Loucy (cell line): ENCODE measurements at regions not wholly inside any gene's neighbourhood (a gene's known extent, or its start where the extent isn't known, plus 50 kb on each side); places are given as distances from the start of the nearest gene placed in this dataset.

ENCODE experiments used
- H2AFZ ChIP-seq: fragments of 200-600 bp; sonication (generic); 2 replicates; pipeline ENCODE4 v1.6.0; 2016; ENCODE audit warnings: antibody characterized with exemption, mild to moderate bottlenecking, low read length, moderate library complexity
- H3F3A ChIP-seq: fragments of 200-600 bp; 2 replicates; pipeline ENCODE4 v1.6.0; 2016; ENCODE audit warnings: antibody characterized with exemption, low read depth, mild to moderate bottlenecking
- H3K27me3 ChIP-seq: fragments of 200-600 bp; sonication (generic); 2 replicates; pipeline ENCODE4 v1.6.1; 2014; ENCODE audit warnings: low read length, mild to moderate bottlenecking; ENCODE audit not compliant: insufficient read depth, poor library complexity, severe bottlenecking
- H3K36me3 ChIP-seq: fragments of 200-600 bp; sonication (generic); 2 replicates; pipeline ENCODE4 v1.6.1; 2016; ENCODE audit warnings: low read length; ENCODE audit not compliant: insufficient read depth
- H3K4me1 ChIP-seq: fragments of 200-600 bp; sonication (generic); 2 replicates; pipeline ENCODE4 v1.5.1; 2014; ENCODE audit warnings: low read length, mild to moderate bottlenecking; ENCODE audit not compliant: insufficient read depth, poor library complexity, severe bottlenecking
- H3K4me2 ChIP-seq: fragments of 200-600 bp; sonication (generic); 2 replicates; pipeline ENCODE4 v1.6.0; 2014; ENCODE audit warnings: antibody characterized with exemption, low read length, low read depth, mild to moderate bottlenecking; ENCODE audit not compliant: poor library complexity, severe bottlenecking
- H3K4me3 ChIP-seq: fragments of 200-600 bp; sonication (generic); 2 replicates; pipeline ENCODE4 v1.5.1; 2014; ENCODE audit warnings: low read length, mild to moderate bottlenecking, mixed read lengths; ENCODE audit not compliant: poor library complexity, severe bottlenecking
- H3K79me2 ChIP-seq: fragments of 200-600 bp; sonication (generic); 2 replicates; pipeline ENCODE4 v1.6.1; 2014; ENCODE audit warnings: low read length; ENCODE audit not compliant: insufficient read depth
- H3K9ac ChIP-seq: fragments of 200-600 bp; sonication (generic); 2 replicates; pipeline ENCODE4 v1.6.0; 2014; ENCODE audit warnings: mild to moderate bottlenecking, low read depth, low read length, moderate library complexity; ENCODE audit not compliant: poor library complexity, severe bottlenecking
- H3K9me2 ChIP-seq: fragments of 200-600 bp; sonication (generic); replicated peaks from 2 replicates; pipeline ENCODE4 v1.6.1; 2016; ENCODE audit warnings: low read depth, low read length, mixed read lengths
- H3K9me3 ChIP-seq: fragments of 200-600 bp; sonication (generic); 2 replicates; pipeline ENCODE4 v1.6.1; 2014; ENCODE audit warnings: mild to moderate bottlenecking, antibody characterized with exemption, low read length, low read depth; ENCODE audit not compliant: insufficient read depth
- H4K20me1 ChIP-seq: fragments of 200-600 bp; sonication (generic); 2 replicates; pipeline ENCODE4 v1.6.0; 2014; ENCODE audit warnings: antibody characterized with exemption, low read length, mild to moderate bottlenecking; ENCODE audit not compliant: insufficient read depth, poor library complexity, severe bottlenecking
- EZH2phosphoT487 ChIP-seq: fragments of 200-600 bp; IDR thresholded peaks from 2 replicates; pipeline ENCODE4 v1.6.1; 2018; ENCODE audit warnings: antibody characterized with exemption, mild to moderate bottlenecking, moderate library complexity, borderline replicate concordance
- TF ChIP-seq, protein P1 (sequence below): fragments of 200-600 bp; sonication (generic); conservative IDR thresholded peaks from 2 replicates; pipeline ENCODE4 v1.5.1; 2014; ENCODE audit warnings: mild to moderate bottlenecking, antibody characterized with exemption, low read length

- H3K27me3 ChIP-seq: no peaks in the 10 kb centered on the region
- no peaks in the 10 kb centered on the region for H3F3A ChIP-seq
- no peaks in the 10 kb centered on the region for H3K9me2 ChIP-seq
- peak overlapping the region; percentile 52 for H3K4me2 ChIP-seq
- H3K36me3 ChIP-seq: no peaks in the 10 kb centered on the region
- H2AFZ ChIP-seq: peak overlapping the region; percentile 60; the same call in 1 of the 2 replicates
- peak overlapping the region; percentile 52 for H3K4me3 ChIP-seq
- H3K9ac ChIP-seq: no peak overlapping the region
- TF ChIP-seq EZH2phosphoT487: no peak
- TF ChIP-seq, protein P1, sequence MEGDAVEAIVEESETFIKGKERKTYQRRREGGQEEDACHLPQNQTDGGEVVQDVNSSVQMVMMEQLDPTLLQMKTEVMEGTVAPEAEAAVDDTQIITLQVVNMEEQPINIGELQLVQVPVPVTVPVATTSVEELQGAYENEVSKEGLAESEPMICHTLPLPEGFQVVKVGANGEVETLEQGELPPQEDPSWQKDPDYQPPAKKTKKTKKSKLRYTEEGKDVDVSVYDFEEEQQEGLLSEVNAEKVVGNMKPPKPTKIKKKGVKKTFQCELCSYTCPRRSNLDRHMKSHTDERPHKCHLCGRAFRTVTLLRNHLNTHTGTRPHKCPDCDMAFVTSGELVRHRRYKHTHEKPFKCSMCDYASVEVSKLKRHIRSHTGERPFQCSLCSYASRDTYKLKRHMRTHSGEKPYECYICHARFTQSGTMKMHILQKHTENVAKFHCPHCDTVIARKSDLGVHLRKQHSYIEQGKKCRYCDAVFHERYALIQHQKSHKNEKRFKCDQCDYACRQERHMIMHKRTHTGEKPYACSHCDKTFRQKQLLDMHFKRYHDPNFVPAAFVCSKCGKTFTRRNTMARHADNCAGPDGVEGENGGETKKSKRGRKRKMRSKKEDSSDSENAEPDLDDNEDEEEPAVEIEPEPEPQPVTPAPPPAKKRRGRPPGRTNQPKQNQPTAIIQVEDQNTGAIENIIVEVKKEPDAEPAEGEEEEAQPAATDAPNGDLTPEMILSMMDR: no peak
- peaks cover 4% of the 10 kb centered on the region for H3K4me1 ChIP-seq
- no peaks in the 10 kb centered on the region for H3K79me2 ChIP-seq
- H3K9me3 ChIP-seq: no peaks in the 10 kb centered on the region
- H4K20me1 ChIP-seq: no peaks in the 10 kb centered on the region
Observed at GRCh38 chrX:40952855-40953254, 132.4 kb upstream of the USP9X start.

DNA sequence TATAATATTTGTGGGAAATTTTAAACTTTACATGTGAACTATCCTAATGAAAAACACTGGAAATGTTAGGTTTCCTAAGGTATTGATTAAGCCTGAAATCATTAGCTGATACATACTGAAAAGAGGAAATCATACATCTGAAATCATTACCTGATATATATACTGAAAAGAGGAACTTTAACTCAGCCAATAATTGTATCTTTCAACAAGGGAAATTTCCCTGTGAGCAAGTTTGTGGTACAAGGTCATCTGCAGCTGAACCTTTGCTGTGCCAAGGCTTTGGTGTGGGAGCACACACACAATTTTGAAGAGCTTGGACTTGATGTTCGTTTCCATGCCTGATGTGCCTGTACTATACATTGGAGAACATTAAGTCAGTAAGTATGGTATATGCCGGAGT is 131.9 kb upstream of the USP9X start:
- H3K36me3 ChIP-seq: no peaks in the 10 kb centered on the region
- TF ChIP-seq, protein P1: no peak
- TF ChIP-seq EZH2phosphoT487: no peak

GRCh38 chrX:40960041-40960440 is 125.2 kb upstream of the USP9X start:
- Histone ChIP-seq H3K9ac (no peak overlapping the region), H3K4me2 (no peak overlapping the region), H3K4me3 (no peak overlapping the region), H3F3A (no peaks in the 10 kb centered on the region), H3K9me3 (no peaks in the 10 kb centered on the region), H3K36me3 (no peaks in the 10 kb centered on the region), H3K79me2 (no peaks in the 10 kb centered on the region), H3K4me1 (no peaks in the 10 kb centered on the region), H3K9me2 (no peaks in the 10 kb centered on the region), H4K20me1 (no peaks in the 10 kb centered on the region), H3K27me3 (no peaks in the 10 kb centered on the region), H2AFZ (no peak overlapping the region)
- TF ChIP-seq EZH2phosphoT487: no peak
- TF ChIP-seq, protein P1: no peak

More for the DNA sequence above, 131.9 kb upstream of the USP9X start:
- Histone ChIP-seq H3K27me3 (no peaks in the 10 kb centered on the region), H3F3A (no peaks in the 10 kb centered on the region), H2AFZ (peak overlapping the region; percentile 60; the same call in 1 of the 2 replicates), H3K9ac (no peak overlapping the region), H3K9me2 (no peaks in the 10 kb centered on the region), H3K79me2 (no peaks in the 10 kb centered on the region), H3K9me3 (no peaks in the 10 kb centered on the region), H4K20me1 (no peaks in the 10 kb centered on the region), H3K4me2 (peak overlapping the region; percentile 52), H3K4me3 (peak overlapping the region; percentile 52), H3K4me1 (peaks cover 4% of the 10 kb centered on the region)
